Neural cell (in vitro differentiated cells): ENCODE measurements at regions not wholly inside any gene's neighbourhood (a gene's known extent, or its start where the extent isn't known, plus 50 kb on each side); places are given as distances from the start of the nearest gene placed in this dataset.

ENCODE experiments used
- H2AFZ ChIP-seq: fragments of 200-600, 300-800 bp; sonication (generic), shearing (Covaris generic); 2 replicates; pipeline ENCODE4 v1.6.0; 2014; ENCODE audit warnings: low read depth, mild to moderate bottlenecking, antibody characterized with exemption, low read length, moderate library complexity
- H3F3A ChIP-seq: fragments of 200-600 bp; shearing (Covaris generic); 2 replicates; pipeline ENCODE4 v1.6.1; 2016; ENCODE audit warnings: mild to moderate bottlenecking, moderate library complexity, mixed read lengths, antibody characterized with exemption, low read length; ENCODE audit not compliant: insufficient read depth, poor library complexity, severe bottlenecking
- H3K27ac ChIP-seq: fragments of 200-600, 300-800 bp; sonication (generic), shearing (Covaris generic); 2 replicates; pipeline ENCODE4 v1.5.1; 2014; ENCODE audit warnings: mild to moderate bottlenecking, low read length, moderate library complexity
- H3K27me3 ChIP-seq: fragments of 300-800, 200-600 bp; sonication (generic), shearing (Covaris generic); 2 replicates; pipeline ENCODE4 v1.6.0; 2014; ENCODE audit warnings: mild to moderate bottlenecking, low read depth, low read length, moderate library complexity; ENCODE audit not compliant: insufficient read depth
- H3K36me3 ChIP-seq: fragments of 300-800, 200-600 bp; sonication (generic), shearing (Covaris generic); 2 replicates; pipeline ENCODE4 v1.5.1; 2014; ENCODE audit warnings: mild to moderate bottlenecking, antibody characterized with exemption, low read length, moderate library complexity; ENCODE audit not compliant: insufficient read depth
- H3K4me2 ChIP-seq: fragments of 300-800, 200-600 bp; sonication (generic), shearing (Covaris generic); 2 replicates; pipeline ENCODE4 v1.6.0; 2014; ENCODE audit warnings: mild to moderate bottlenecking, low read length
- H3K4me3 ChIP-seq: fragments of 300-800, 200-600 bp; sonication (generic), shearing (Covaris generic); 2 replicates; pipeline ENCODE4 v1.5.1; 2014; ENCODE audit warnings: mild to moderate bottlenecking, low read length, moderate library complexity
- H3K79me2 ChIP-seq: fragments of 200-600 bp; shearing (Covaris generic); replicated peaks from 2 replicates; pipeline ENCODE4 v1.6.0; 2014; ENCODE audit warnings: mild to moderate bottlenecking, low read length, moderate library complexity; ENCODE audit not compliant: insufficient read depth
- H3K9ac ChIP-seq: fragments of 300-800, 200-600 bp; sonication (generic), shearing (Covaris generic); 2 replicates; pipeline ENCODE4 v1.6.1; 2016; ENCODE audit warnings: mild to moderate bottlenecking, low read length, mixed read lengths
- H3K9me2 ChIP-seq: fragments of 200-600 bp; shearing (Covaris generic); 2 replicates; pipeline ENCODE4 v1.6.1; 2016; ENCODE audit warnings: mild to moderate bottlenecking, low read length, mixed read lengths; ENCODE audit not compliant: insufficient read depth
- H3K9me3 ChIP-seq: fragments of 200-600, 300-800 bp; sonication (generic), shearing (Covaris generic); 2 replicates; pipeline ENCODE4 v1.6.1; 2016; ENCODE audit warnings: mild to moderate bottlenecking, mixed run types, low read length, moderate library complexity, mixed read lengths
- H4K20me1 ChIP-seq: fragments of 200-600 bp; shearing (Covaris generic); 2 replicates; pipeline ENCODE4 v1.6.1; 2016; ENCODE audit warnings: mild to moderate bottlenecking, mixed run types; ENCODE audit not compliant: insufficient read depth
- CTCF ChIP-seq: fragments of 450-650 bp; IDR thresholded peaks from 2 replicates; pipeline ENCODE4 v1.5.1; 2014; ENCODE audit warnings: antibody characterized with exemption, mild to moderate bottlenecking, moderate library complexity; ENCODE audit not compliant: poor library complexity, severe bottlenecking
- EP300 ChIP-seq: fragments of 450-650 bp; conservative IDR thresholded peaks from 2 replicates; pipeline ENCODE4 v1.6.1; 2014; ENCODE audit warnings: antibody characterized with exemption, mild to moderate bottlenecking, moderate library complexity; ENCODE audit not compliant: poor library complexity, severe bottlenecking
- MXI1 ChIP-seq: fragments of 450-650 bp; conservative IDR thresholded peaks from 2 replicates; pipeline ENCODE4 v1.6.1; 2014; ENCODE audit warnings: antibody characterized with exemption, mild to moderate bottlenecking; ENCODE audit not compliant: poor library complexity, severe bottlenecking
- POLR2AphosphoS5 ChIP-seq: IDR thresholded peaks from 2 replicates; pipeline ENCODE4 v1.6.1; 2012
- RAD21 ChIP-seq: fragments of 450-650 bp; conservative IDR thresholded peaks from 2 replicates; pipeline ENCODE4 v1.6.1; 2014; ENCODE audit warnings: antibody characterized with exemption, mild to moderate bottlenecking, moderate library complexity
- REST ChIP-seq: IDR thresholded peaks from 2 replicates; pipeline ENCODE4 v1.6.1; 2012; ENCODE audit warnings: borderline replicate concordance
- SMC3 ChIP-seq: fragments of 450-650 bp; conservative IDR thresholded peaks from 2 replicates; pipeline ENCODE4 v1.6.1; 2014; ENCODE audit warnings: antibody characterized with exemption, mild to moderate bottlenecking, moderate library complexity; ENCODE audit not compliant: poor library complexity
- TAF1 ChIP-seq: IDR thresholded peaks from 2 replicates; pipeline ENCODE4 v1.6.1; 2012; ENCODE audit warnings: low read depth
- small RNA-seq, 3 experiments: library from RNA; depleted of rRNA; stranded (forward); fragments of <200 nt; gene quantifications; one replicate each; pipeline ENCODE3, GENCODE V24; 2012

- no peaks in the 10 kb centered on the region for H4K20me1 ChIP-seq
- H3K27me3 ChIP-seq, result no peaks in the 10 kb centered on the region
- H3K27ac ChIP-seq, result no peak overlapping the region
- no peak overlapping the region for H3K9ac ChIP-seq
- no peak overlapping the region for H3K4me2 ChIP-seq
- TF ChIP-seq RAD21 (no peak), REST (no peak), EP300 (no peak), SMC3 (no peak), CTCF (no peak), POLR2AphosphoS5 (no peak), MXI1 (no peak), TAF1 (no peak)
- no peaks in the 10 kb centered on the region for H3K79me2 ChIP-seq
- no peaks in the 10 kb centered on the region for H3F3A ChIP-seq
- H3K9me3 ChIP-seq, result no peaks in the 10 kb centered on the region
- H2AFZ ChIP-seq, result no peak overlapping the region
- no peaks in the 10 kb centered on the region for H3K36me3 ChIP-seq
- no peak overlapping the region for H3K4me3 ChIP-seq
- no peaks in the 10 kb centered on the region for H3K9me2 ChIP-seq
These were observed 50.3 kb upstream of the GALNT18 start for GRCh38 chr11:11672101-11672500.

Small RNAs in the stretch of these regions (small RNA-seq; reads per million reads assigned to genes)
- 0 reads per million in 3 experiments for gene MIR8070
